PC-3 (cell line): ENCODE measurements at regions not wholly inside any gene's neighbourhood (a gene's known extent, or its start where the extent isn't known, plus 50 kb on each side); places are given as distances from the start of the nearest gene placed in this dataset.

Experiments used
- ATAC-seq: fragments of 200-7000 bp; cut with Tn5 transposase; 2 replicates; pipeline ENCODE4 v1.9.1; 2020; ENCODE audit warnings: mild to moderate bottlenecking, moderate library complexity
- BruUV-seq: library from RNA; stranded (reverse); fragments of 400-500 nt; replicated peaks from 2 replicates; lab custom pipeline; 2021; lab: Mats Ljungman, UMichigan
- CTCF ChIA-PET: fragments of 300-600 bp; sonication (Branson Sonifier 250); formaldehyde crosslinking; loops from one replicate; lab custom pipeline; 2022; ENCODE audit warnings: antibody characterized with exemption; lab: Charles Lee
- POLR2A ChIA-PET: fragments of 300-600 bp; sonication (Branson Sonifier 250); formaldehyde crosslinking; loops from one replicate; lab custom pipeline; 2022; ENCODE audit warnings: antibody characterized with exemption; ENCODE audit not compliant: unreplicated experiment; lab: Charles Lee
- DNase-seq: peaks from one replicate; pipeline ENCODE4 v3.0.0-alpha.2; 2015
- H2AFZ ChIP-seq: fragments of 300-600 bp; sonication (generic); 2 replicates; pipeline ENCODE4 v1.6.0; 2016; ENCODE audit warnings: antibody characterized with exemption, low read length
- H3F3A ChIP-seq: fragments of 300-600 bp; sonication (generic); one replicate; pipeline ENCODE4 v1.6.0; 2017; ENCODE audit warnings: antibody characterized with exemption, low read length, control low read depth, mild to moderate bottlenecking; ENCODE audit not compliant: unreplicated experiment
- H3K27ac ChIP-seq: fragments of 300-600 bp; sonication (generic); 2 replicates; pipeline ENCODE4 v1.5.1; 2016; ENCODE audit warnings: mild to moderate bottlenecking, low read length
- H3K27me3 ChIP-seq: fragments of 300-600 bp; sonication (generic); 2 replicates; pipeline ENCODE4 v1.6.1; 2016; ENCODE audit warnings: low read length, mixed read lengths
- H3K36me3 ChIP-seq: fragments of 300-600 bp; sonication (generic); 2 replicates; pipeline ENCODE4 v1.6.1; 2016; ENCODE audit warnings: low read depth, mixed run types, low read length, mixed read lengths
- H3K4me1 ChIP-seq: fragments of 300-600 bp; sonication (generic); 2 replicates; pipeline ENCODE4 v1.5.1; 2016; ENCODE audit warnings: low read length; ENCODE audit not compliant: insufficient read depth
- H3K4me2 ChIP-seq: fragments of 300-600 bp; sonication (generic); 2 replicates; pipeline ENCODE4 v1.6.0; 2016; ENCODE audit warnings: low read length
- H3K4me3 ChIP-seq: fragments of 300-600 bp; sonication (generic); 2 replicates; pipeline ENCODE4 v1.5.1; 2016; ENCODE audit warnings: mild to moderate bottlenecking, low read length, mixed read lengths
- H3K79me2 ChIP-seq: fragments of 300-600 bp; sonication (generic); 2 replicates; pipeline ENCODE4 v1.6.1; 2017; ENCODE audit warnings: low read length, mixed read lengths
- H3K9ac ChIP-seq: fragments of 300-600 bp; sonication (generic); 2 replicates; pipeline ENCODE4 v1.6.0; 2016; ENCODE audit warnings: mild to moderate bottlenecking, low read length
- H3K9me2 ChIP-seq: fragments of 300-600 bp; sonication (generic); replicated peaks from 2 replicates; pipeline ENCODE4 v1.6.1; 2016; ENCODE audit warnings: mixed run types, low read length, mixed read lengths
- H3K9me3 ChIP-seq: fragments of 300-600 bp; sonication (generic); 2 replicates; pipeline ENCODE4 v1.6.1; 2016; ENCODE audit warnings: low read length, mixed read lengths
- H4K20me1 ChIP-seq: fragments of 300-600 bp; sonication (generic); 2 replicates; pipeline ENCODE4 v1.6.1; 2016; ENCODE audit warnings: low read length, mixed read lengths
- CTCF ChIP-seq: fragments of 300-600 bp; sonication (generic); conservative IDR thresholded peaks from 2 replicates; pipeline ENCODE4 v1.5.1; 2017; ENCODE audit warnings: antibody characterized with exemption, low read depth, mild to moderate bottlenecking, low read length
- EZH2 ChIP-seq: fragments of 300-600 bp; sonication (generic); IDR thresholded peaks from one replicate; pipeline ENCODE4 v1.6.1; 2017; ENCODE audit warnings: antibody characterized with exemption, mild to moderate bottlenecking, low read length; ENCODE audit not compliant: unreplicated experiment
- EZH2phosphoT487 ChIP-seq: fragments of 300-600 bp; sonication (generic); IDR thresholded peaks from 2 replicates; pipeline ENCODE4 v1.6.1; 2018; ENCODE audit warnings: mild to moderate bottlenecking, antibody characterized with exemption, low read length, borderline replicate concordance
- intact Hi-C: fragments of 100-400 bp; cut with micrococcal nuclease; formaldehyde crosslinking; loops from 2 replicates; pipeline ENCODE4 v1.9.0; 2023

GRCh38 chr7:119943942-119944600, 328.9 kb upstream of the KCND2 start:
- TF ChIP-seq CTCF = no peak
- no peaks in the 10 kb centered on the region for H3K27me3 ChIP-seq
- no peak overlapping the region for H3K4me3 ChIP-seq
- H3K27ac ChIP-seq = no peak overlapping the region
- H3K4me2 ChIP-seq = no peak overlapping the region
- no peaks in the 10 kb centered on the region for H3F3A ChIP-seq
- H3K9me2 ChIP-seq = no peaks in the 10 kb centered on the region
- no peaks in the 10 kb centered on the region for H3K36me3 ChIP-seq
- H3K79me2 ChIP-seq = no peaks in the 10 kb centered on the region
- H2AFZ ChIP-seq = no peak overlapping the region
- H3K4me1 ChIP-seq = no peaks in the 10 kb centered on the region
- intact Hi-C loops = no loop called here
- CTCF ChIA-PET = interaction anchor here (0.6 kb wide), 1 partner anchor 1826 kb away, joined by 3 read pairs; no protein-coding TSS in a partner anchor
- no peak overlapping the region for H3K9ac ChIP-seq
- ATAC-seq = no peak
- BruUV-seq = no TSS peak
- POLR2A ChIA-PET = no interaction called here
- DNase-seq = no peak
- no peaks in the 10 kb centered on the region for H3K9me3 ChIP-seq
- H4K20me1 ChIP-seq = no peaks in the 10 kb centered on the region

GRCh38 chr7:119944601-119944972, 328.4 kb upstream of the KCND2 start:
- Histone ChIP-seq H3K36me3 (no peaks in the 10 kb centered on the region), H3K9me2 (no peaks in the 10 kb centered on the region), H3K79me2 (no peaks in the 10 kb centered on the region), H3K27ac (no peak overlapping the region), H3K4me3 (no peak overlapping the region), H3F3A (no peaks in the 10 kb centered on the region), H3K27me3 (no peaks in the 10 kb centered on the region), H3K4me2 (no peak overlapping the region), H3K9me3 (no peaks in the 10 kb centered on the region), H3K9ac (no peak overlapping the region), H2AFZ (no peak overlapping the region), H3K4me1 (no peaks in the 10 kb centered on the region), H4K20me1 (no peaks in the 10 kb centered on the region)
- ChIA-PET CTCF (no interaction called here), POLR2A (no interaction called here)
- no TSS peak for BruUV-seq
- no peak for TF ChIP-seq EZH2phosphoT487
- no peak for TF ChIP-seq CTCF
- TF ChIP-seq EZH2 = no peak
- DNase-seq (no peak), ATAC-seq (no peak)
- intact Hi-C loops = no loop called here

- no TSS peak for BruUV-seq
- Histone ChIP-seq H3K27ac (no peak overlapping the region), H3K4me3 (no peak overlapping the region), H3K36me3 (no peaks in the 10 kb centered on the region), H3K9me2 (no peaks in the 10 kb centered on the region), H3K4me1 (no peaks in the 10 kb centered on the region), H3K27me3 (no peaks in the 10 kb centered on the region), H4K20me1 (no peaks in the 10 kb centered on the region), H3F3A (no peaks in the 10 kb centered on the region), H3K4me2 (no peak overlapping the region), H3K9me3 (no peaks in the 10 kb centered on the region), H3K9ac (no peak overlapping the region), H2AFZ (no peak overlapping the region), H3K79me2 (no peaks in the 10 kb centered on the region)
- ATAC-seq (no peak), DNase-seq (no peak)
- TF ChIP-seq CTCF = no peak
- TF ChIP-seq EZH2 = no peak
- TF ChIP-seq EZH2phosphoT487 = no peak
- ChIA-PET CTCF (no interaction called here), POLR2A (no interaction called here)
- intact Hi-C loops = no loop called here
Measured at GRCh38 chr7:119945822-119946221, 327.2 kb upstream of the KCND2 start.
